NCI-H1105 treated with DMSO at 0.1 percent for 48 hours (cell line): ENCODE measurements at regions not wholly inside any gene's neighbourhood (a gene's known extent, or its start where the extent isn't known, plus 50 kb on each side); places are given as distances from the start of the nearest gene placed in this dataset.
"Not testable (repeated sequence)": the region's sequence is repeated elsewhere in the genome, so short reads cannot be mapped to it uniquely, and the experiment has no call there.

Experiments
- DNase-seq: peaks from one replicate; lab custom pipeline; 2025; lab: John Stamatoyannopoulos, UW

GRCh38 chr4:18645351-18645750 is 623.8 kb upstream of the LCORL start:
- DNase-seq: no peak

- DNase-seq: no peak
Measured at GRCh38 chr4:18641334-18641733, 619.8 kb upstream of the LCORL start.

GRCh38 chr4:18638031-18638430 is 616.5 kb upstream of the LCORL start:
- no peak for DNase-seq

- no peak for DNase-seq
Measured at GRCh38 chr4:18636001-18636585, 614.5 kb upstream of the LCORL start.

GRCh38 chr4:18635531-18635930 is 614.0 kb upstream of the LCORL start:
- DNase-seq: no peak

- no peak for DNase-seq
Measured at GRCh38 chr4:18631586-18631985, 610.0 kb upstream of the LCORL start.

GRCh38 chr4:18630218-18631110 is 608.9 kb upstream of the LCORL start:
- no peak for DNase-seq

- DNase-seq: no peak
Measured at GRCh38 chr4:18627447-18628005, 606.0 kb upstream of the LCORL start.

- DNase-seq: no peak
Measured at GRCh38 chr4:18626996-18627395, 605.4 kb upstream of the LCORL start.

- DNase-seq: no peak
Measured at GRCh38 chr4:18626366-18626765, 604.8 kb upstream of the LCORL start.

GRCh38 chr4:18621186-18621585 is 599.6 kb upstream of the LCORL start:
- DNase-seq: no peak

- no peak for DNase-seq
Measured at GRCh38 chr4:18616720-18617119, 595.2 kb upstream of the LCORL start.

GRCh38 chr4:18611026-18611425 is 589.5 kb upstream of the LCORL start:
- no peak for DNase-seq

- DNase-seq: no peak
Measured at GRCh38 chr4:18608908-18609533, 587.5 kb upstream of the LCORL start.

- DNase-seq: not testable (repeated sequence)
Measured at GRCh38 chr4:18602610-18603009, 581.1 kb upstream of the LCORL start.

- peak; percentile 71 for DNase-seq
Measured at GRCh38 chr4:18593297-18594002, 571.9 kb upstream of the LCORL start.

GRCh38 chr4:18582841-18583240 is 561.3 kb upstream of the LCORL start:
- DNase-seq: no peak

GRCh38 chr4:18578307-18578706 is 556.8 kb upstream of the LCORL start:
- DNase-seq: no peak

- no peak for DNase-seq
Measured at GRCh38 chr4:18572481-18572880, 550.9 kb upstream of the LCORL start.

GRCh38 chr4:18571301-18571761 is 549.8 kb upstream of the LCORL start:
- DNase-seq: no peak

- no peak for DNase-seq
Measured at GRCh38 chr4:18570370-18570769, 548.8 kb upstream of the LCORL start.

GRCh38 chr4:18568600-18568999 is 547.0 kb upstream of the LCORL start:
- peak; percentile 27 for DNase-seq
